ENCODE measurements at regions not wholly inside any gene's neighbourhood (a gene's known extent, or its start where the extent isn't known, plus 50 kb on each side); places are given as distances from the start of the nearest gene placed in this dataset.

GRCh38 chr20:39899881-39900280 is 789.2 kb downstream of the MAFB start:
- Histone ChIP-seq H4K20me1 (replicated peaks; ENCODE audit: control insufficient read depth, extremely low read depth, insufficient read depth, low read length) (no peaks in the 10 kb centered on the region), H3K27ac (ENCODE audit: insufficient read depth, low read depth, low read length) (no peak overlapping the region), H3K4me3 (replicated peaks in 1 of 3; ENCODE audit: insufficient read depth in 1 of 3, low read depth in 1 of 3, low read length in 3 of 3) (no peak overlapping the region), H3K79me2 (ENCODE audit: control insufficient read depth, insufficient read depth, low read length) (no peaks in the 10 kb centered on the region), H3K36me3 (ENCODE audit: control insufficient read depth in 2 of 2, extremely low read depth in 1 of 2, insufficient read depth in 2 of 2, low read length in 2 of 2) (no peaks in the 10 kb centered on the region), H3K9me3 (replicated peaks; ENCODE audit: control insufficient read depth, insufficient read depth, low read length) (no peaks in the 10 kb centered on the region), H3K27me3 (ENCODE audit: control insufficient read depth in 2 of 2, insufficient read depth in 2 of 2, low read length in 2 of 2) (no peaks in the 10 kb centered on the region), H3K4me2 (ENCODE audit: insufficient read depth, low read length) (no peak overlapping the region), H2AFZ (ENCODE audit: low read depth, low read length) (no peak overlapping the region), H3K4me1 (ENCODE audit: control insufficient read depth, extremely low read depth, insufficient read depth, low read length) (no peaks in the 10 kb centered on the region), H3K9ac (replicated peaks; ENCODE audit: extremely low read depth, insufficient read depth, low read length) (no peak overlapping the region), H3K9me1 (replicated peaks; ENCODE audit: control insufficient read depth, extremely low read depth, insufficient read depth, low read length) (no peaks in the 10 kb centered on the region)
- DNase-seq (ENCODE audit: low read depth, low spot score) (no peak), FAIRE-seq (no peak)
- ChIA-PET CTCF (no interaction called here), POLR2A (no interaction called here)
- intact Hi-C loops (cut with micrococcal nuclease): no loop called here
- no TSS peak for BruUV-seq (replicated peaks)
- dilution Hi-C loops (cut with MboI; ENCODE audit: extremely low pct_ligation_motif_present, low sequenced_read_pairs): no loop called here
- no peak for TF ChIP-seq FOS (IDR thresholded peaks at IDR 0.05; ENCODE audit: borderline replicate concordance, insufficient read depth, low read length)

GRCh38 chr20:39898467-39898852 is 790.6 kb downstream of the MAFB start:
- TF ChIP-seq GATA2 (IDR thresholded peaks at IDR 0.05; ENCODE audit: insufficient read depth, insufficient read length, low read depth, low read length) (no peak), JUN (IDR thresholded peaks at IDR 0.05; ENCODE audit: borderline replicate concordance, insufficient read depth, insufficient read length, low read depth) (no peak), CTCF (IDR thresholded peaks at IDR 0.05; ENCODE audit: extremely low read depth in 1 of 2, insufficient read depth in 1 of 2, low read depth in 1 of 2, low read length in 2 of 2) (no peak), EZH2 (IDR thresholded peaks at IDR 0.05; ENCODE audit: borderline replicate concordance, low read depth, low read length, severe bottlenecking) (no peak)

More at GRCh38 chr20:39898467-39898852, 790.6 kb downstream of the MAFB start:
- no peaks in the 10 kb centered on the region for H3K36me3 ChIP-seq (ENCODE audit: control insufficient read depth in 2 of 2, extremely low read depth in 1 of 2, insufficient read depth in 2 of 2, low read length in 2 of 2)
- no peaks in the 10 kb centered on the region for H3K79me2 ChIP-seq (ENCODE audit: control insufficient read depth, insufficient read depth, low read length)
- no peaks in the 10 kb centered on the region for H3K9me1 ChIP-seq (replicated peaks; ENCODE audit: control insufficient read depth, extremely low read depth, insufficient read depth, low read length)
- no peak overlapping the region for H3K27ac ChIP-seq (ENCODE audit: insufficient read depth, low read depth, low read length)
- dilution Hi-C loops (cut with MboI; ENCODE audit: extremely low pct_ligation_motif_present, low sequenced_read_pairs): no loop called here
- intact Hi-C loops (cut with micrococcal nuclease): no loop called here
- no peaks in the 10 kb centered on the region for H3K4me1 ChIP-seq (ENCODE audit: control insufficient read depth, extremely low read depth, insufficient read depth, low read length)
- H2AFZ ChIP-seq (ENCODE audit: low read depth, low read length): no peak overlapping the region
- FAIRE-seq (no peak), DNase-seq (ENCODE audit: low read depth, low spot score) (no peak)
- POLR2A ChIA-PET: interaction anchor here (0.7 kb wide), 1 partner anchor 22 kb away, joined by 3 read pairs; no protein-coding TSS in a partner anchor
- no peaks in the 10 kb centered on the region for H3K9me3 ChIP-seq (replicated peaks; ENCODE audit: control insufficient read depth, insufficient read depth, low read length)
- CTCF ChIA-PET: no interaction called here
- H3K27me3 ChIP-seq (ENCODE audit: control insufficient read depth in 2 of 2, insufficient read depth in 2 of 2, low read length in 2 of 2): no peaks in the 10 kb centered on the region
- H3K4me3 ChIP-seq (replicated peaks in 1 of 3; ENCODE audit: insufficient read depth in 1 of 3, low read depth in 1 of 3, low read length in 3 of 3): no peak overlapping the region
- H4K20me1 ChIP-seq (replicated peaks; ENCODE audit: control insufficient read depth, extremely low read depth, insufficient read depth, low read length): no peaks in the 10 kb centered on the region
- H3K9ac ChIP-seq (replicated peaks; ENCODE audit: extremely low read depth, insufficient read depth, low read length): no peak overlapping the region
- no TSS peak for BruUV-seq (replicated peaks)
- no peak overlapping the region for H3K4me2 ChIP-seq (ENCODE audit: insufficient read depth, low read length)
